ENCODE measurements at regions not wholly inside any gene's neighbourhood (a gene's known extent, or its start where the extent isn't known, plus 50 kb on each side); places are given as distances from the start of the nearest gene placed in this dataset.

DNA sequence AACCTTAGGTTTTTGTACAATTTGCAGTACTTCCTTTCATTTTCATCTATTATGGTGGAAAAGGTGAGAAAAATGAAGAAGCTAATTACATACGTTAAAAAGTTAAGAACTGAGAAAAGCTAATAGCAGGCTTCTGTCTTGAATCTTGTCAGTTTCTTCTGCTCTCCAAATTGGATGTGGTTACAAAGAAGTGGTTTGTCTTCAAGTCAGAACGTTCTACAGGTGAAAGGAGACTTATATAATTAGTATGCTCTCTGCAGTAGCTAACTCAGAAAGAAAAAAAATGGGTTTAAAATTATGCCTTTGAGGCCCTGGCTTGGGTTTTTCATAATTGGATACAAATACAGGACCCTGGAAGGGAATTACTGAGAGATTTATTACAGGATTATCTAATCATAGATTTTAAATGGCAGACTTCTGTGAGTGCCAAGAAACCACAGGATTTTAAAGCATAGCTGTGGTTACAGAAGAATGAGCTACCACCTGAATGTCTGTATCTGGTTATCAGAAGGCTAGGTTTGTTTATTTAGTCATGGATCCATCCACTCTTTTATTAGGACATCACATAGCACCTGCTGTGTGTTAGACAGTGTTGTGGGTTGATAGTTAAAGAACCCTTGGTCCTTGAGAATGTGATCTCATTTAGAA, 528.1 kb upstream of the MCTP2 start:
- no peak overlapping the region for H4K5ac ChIP-seq (ENCODE audit: low read depth, low read length)
- intact Hi-C loops (cut with micrococcal nuclease) (no loop called here), dilution Hi-C loops (cut with HindIII; ENCODE audit: low sequenced_read_pairs, unreplicated experiment) (no loop called here), in situ Hi-C loops (cut with MboI; ENCODE audit: low sequenced_read_pairs) (no loop called here)
- H3K79me1 ChIP-seq (ENCODE audit: low read depth in 1 of 2, low read length in 2 of 2) = no peaks in the 10 kb centered on the region
- H3K9ac ChIP-seq (ENCODE audit: low read depth, low read length) = no peak overlapping the region
- no peaks in the 10 kb centered on the region for H3K9me1 ChIP-seq (ENCODE audit: insufficient read depth, low read length)
- H3K27me3 ChIP-seq (ENCODE audit: control insufficient read depth, insufficient read depth, low read length) = no peaks in the 10 kb centered on the region
- H3K4me3 ChIP-seq (ENCODE audit: insufficient read depth, low read depth, low read length) = no peak overlapping the region
- no peak overlapping the region for H3K4me2 ChIP-seq (ENCODE audit: low read depth, low read length)
- H2AK9ac ChIP-seq (replicated peaks; ENCODE audit: low read depth, low read length, poor library complexity) = no peak overlapping the region
- H3K9me3 ChIP-seq (ENCODE audit: control insufficient read depth, insufficient read depth, low read length) = peaks cover 10% of the 10 kb centered on the region
- no peak overlapping the region for H2AK5ac ChIP-seq (ENCODE audit: low read depth, low read length)
- H3K14ac ChIP-seq (replicated peaks; ENCODE audit: low read depth, low read length) = no peak overlapping the region
- TF ChIP-seq CEBPB (IDR thresholded peaks at IDR 0.05; ENCODE audit: low read depth, low read length) (no peak), RAD21 (IDR thresholded peaks at IDR 0.05; ENCODE audit: low read length) (no peak), MAZ (IDR thresholded peaks at IDR 0.05; ENCODE audit: borderline replicate concordance, low read depth, low read length) (no peak), RCOR1 (IDR thresholded peaks at IDR 0.05; ENCODE audit: insufficient replicate concordance, low read length) (no peak), MXI1 (IDR thresholded peaks at IDR 0.05; ENCODE audit: borderline replicate concordance, low read depth, low read length) (no peak), NFE2L2 (IDR thresholded peaks at IDR 0.05; ENCODE audit: low read depth, low read length) (no peak), POLR2A (IDR thresholded peaks at IDR 0.05; ENCODE audit: low read depth, low read length) (no peak), RFX5 (IDR thresholded peaks at IDR 0.05; ENCODE audit: low read depth, low read length) (no peak)
- TF ChIP-seq, protein P1, sequence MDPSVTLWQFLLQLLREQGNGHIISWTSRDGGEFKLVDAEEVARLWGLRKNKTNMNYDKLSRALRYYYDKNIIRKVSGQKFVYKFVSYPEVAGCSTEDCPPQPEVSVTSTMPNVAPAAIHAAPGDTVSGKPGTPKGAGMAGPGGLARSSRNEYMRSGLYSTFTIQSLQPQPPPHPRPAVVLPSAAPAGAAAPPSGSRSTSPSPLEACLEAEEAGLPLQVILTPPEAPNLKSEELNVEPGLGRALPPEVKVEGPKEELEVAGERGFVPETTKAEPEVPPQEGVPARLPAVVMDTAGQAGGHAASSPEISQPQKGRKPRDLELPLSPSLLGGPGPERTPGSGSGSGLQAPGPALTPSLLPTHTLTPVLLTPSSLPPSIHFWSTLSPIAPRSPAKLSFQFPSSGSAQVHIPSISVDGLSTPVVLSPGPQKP (IDR thresholded peaks at IDR 0.05; ENCODE audit: borderline replicate concordance, low read depth, low read length) = no peak
- TF ChIP-seq, protein P2, sequence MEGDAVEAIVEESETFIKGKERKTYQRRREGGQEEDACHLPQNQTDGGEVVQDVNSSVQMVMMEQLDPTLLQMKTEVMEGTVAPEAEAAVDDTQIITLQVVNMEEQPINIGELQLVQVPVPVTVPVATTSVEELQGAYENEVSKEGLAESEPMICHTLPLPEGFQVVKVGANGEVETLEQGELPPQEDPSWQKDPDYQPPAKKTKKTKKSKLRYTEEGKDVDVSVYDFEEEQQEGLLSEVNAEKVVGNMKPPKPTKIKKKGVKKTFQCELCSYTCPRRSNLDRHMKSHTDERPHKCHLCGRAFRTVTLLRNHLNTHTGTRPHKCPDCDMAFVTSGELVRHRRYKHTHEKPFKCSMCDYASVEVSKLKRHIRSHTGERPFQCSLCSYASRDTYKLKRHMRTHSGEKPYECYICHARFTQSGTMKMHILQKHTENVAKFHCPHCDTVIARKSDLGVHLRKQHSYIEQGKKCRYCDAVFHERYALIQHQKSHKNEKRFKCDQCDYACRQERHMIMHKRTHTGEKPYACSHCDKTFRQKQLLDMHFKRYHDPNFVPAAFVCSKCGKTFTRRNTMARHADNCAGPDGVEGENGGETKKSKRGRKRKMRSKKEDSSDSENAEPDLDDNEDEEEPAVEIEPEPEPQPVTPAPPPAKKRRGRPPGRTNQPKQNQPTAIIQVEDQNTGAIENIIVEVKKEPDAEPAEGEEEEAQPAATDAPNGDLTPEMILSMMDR (conservative IDR thresholded peaks at IDR 0.05; ENCODE audit: low read depth, low read length) = no peak
- no peak overlapping the region for H4K91ac ChIP-seq (ENCODE audit: insufficient read depth, low read depth, low read length)
- ATAC-seq (ENCODE audit: low read depth) = no peak
- no peak overlapping the region for H3K23ac ChIP-seq (ENCODE audit: low read depth, low read length)
- H2AFZ ChIP-seq (replicated peaks; ENCODE audit: low read length, poor library complexity) = no peak overlapping the region
- ChIA-PET POLR2A (ENCODE audit: unreplicated experiment) (no interaction called here), CTCF (no interaction called here)
- no peak overlapping the region for H2BK15ac ChIP-seq (ENCODE audit: low read depth, low read length)
- WGBS, 2 experiments (ENCODE audit: extremely low coverage in 2 of 2, insufficient read length in 1 of 2) = no CpG with 5 or more reads among the region's 2 CpGs
- no peak overlapping the region for H2BK5ac ChIP-seq (ENCODE audit: low read depth, low read length, poor library complexity, severe bottlenecking)
- no peak for DNase-seq
- H3K56ac ChIP-seq (ENCODE audit: extremely low read depth, insufficient read depth, low read length) = no peak overlapping the region
- H3K4ac ChIP-seq (ENCODE audit: low read depth, low read length) = no peak overlapping the region
- H2BK20ac ChIP-seq (ENCODE audit: low read depth, low read length) = no peak overlapping the region
- H3K36me3 ChIP-seq (ENCODE audit: control insufficient read depth, insufficient read depth, low read length) = no peaks in the 10 kb centered on the region
- no peak overlapping the region for H4K8ac ChIP-seq (ENCODE audit: low read depth in 2 of 2, low read length in 2 of 2)
- H3K4me1 ChIP-seq (ENCODE audit: control insufficient read depth, insufficient read depth, low read length) = no peaks in the 10 kb centered on the region
- H3K18ac ChIP-seq (ENCODE audit: low read depth, low read length) = no peak overlapping the region
- no TSS peak for BruUV-seq (replicated peaks)
- H2BK120ac ChIP-seq (ENCODE audit: low read depth, low read length) = no peak overlapping the region
- H4K20me1 ChIP-seq (ENCODE audit: insufficient read depth, low read length) = no peaks in the 10 kb centered on the region
- H3K27ac ChIP-seq (ENCODE audit: insufficient read depth, low read length) = no peak overlapping the region
